GM19467 (cell line): ENCODE measurements at regions not wholly inside any gene's neighbourhood (a gene's known extent, or its start where the extent isn't known, plus 50 kb on each side); places are given as distances from the start of the nearest gene placed in this dataset.

Experiments
- ATAC-seq: cut with Tn5 transposase; IDR thresholded peaks from one replicate; pipeline ENCODE4 v1.9.1; 2021; ENCODE audit warnings: mild to moderate bottlenecking, moderate library complexity; ENCODE audit not compliant: unreplicated experiment

DNA sequence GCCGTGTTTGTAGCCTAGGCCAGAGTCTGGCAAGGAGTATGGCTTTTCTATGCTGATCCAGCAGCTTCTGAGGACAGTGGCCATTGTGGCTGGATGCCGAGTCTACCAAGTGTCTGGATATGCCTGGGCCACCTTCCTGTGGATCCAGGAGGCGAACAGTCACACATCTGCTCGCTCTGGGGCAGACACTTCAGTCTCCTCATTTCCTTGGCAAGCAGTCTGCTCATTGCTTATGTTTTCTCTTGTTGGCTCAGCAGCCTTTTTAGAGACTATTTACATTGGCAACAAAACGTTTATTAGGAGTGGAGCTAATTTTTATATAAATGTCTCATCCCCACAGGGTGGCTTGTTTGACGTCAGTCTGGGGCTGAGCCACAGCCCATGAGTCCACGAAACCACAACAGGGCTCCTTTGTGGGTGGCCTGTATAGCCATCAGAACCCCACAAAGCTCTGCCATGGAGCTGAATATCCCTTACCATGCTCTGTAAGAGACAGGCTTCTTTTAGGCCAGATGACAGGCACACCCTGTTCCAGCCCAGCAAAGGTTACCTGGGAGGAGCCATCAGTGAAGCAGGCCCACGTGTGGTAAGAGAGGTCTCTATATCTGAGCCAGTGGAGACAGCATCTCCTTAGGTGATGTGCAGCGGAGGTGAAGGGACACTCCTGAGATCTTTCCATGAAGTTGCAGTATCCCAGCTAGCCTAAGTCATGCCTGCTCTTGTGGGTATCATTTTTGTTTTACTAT, 221.7 kb downstream of the DIRAS2 start:
- ATAC-seq = no peak

DNA sequence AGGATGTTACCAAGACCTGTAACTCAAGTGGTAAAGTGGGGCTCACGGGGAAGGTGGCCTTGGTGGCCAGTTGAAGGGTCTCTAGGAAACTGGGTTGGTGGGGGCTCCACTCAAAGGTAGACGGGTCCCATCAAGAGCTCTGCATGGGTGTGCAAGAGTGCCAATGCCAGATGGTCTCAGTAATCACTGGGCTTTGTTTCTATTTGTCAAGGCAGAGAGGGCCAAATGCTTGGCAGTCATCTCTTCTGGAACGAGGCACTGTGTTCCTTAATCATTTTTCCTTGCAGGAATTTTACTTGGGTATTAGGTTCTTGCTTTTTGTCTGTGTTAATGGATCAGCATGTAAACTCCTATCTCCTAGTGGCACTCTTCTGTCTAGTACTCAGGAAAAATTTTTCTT, 220.8 kb downstream of the DIRAS2 start:
- no peak for ATAC-seq

- ATAC-seq = no peak
These were observed 218.9 kb downstream of the DIRAS2 start for GRCh38 chr9:90423661-90424193.

DNA sequence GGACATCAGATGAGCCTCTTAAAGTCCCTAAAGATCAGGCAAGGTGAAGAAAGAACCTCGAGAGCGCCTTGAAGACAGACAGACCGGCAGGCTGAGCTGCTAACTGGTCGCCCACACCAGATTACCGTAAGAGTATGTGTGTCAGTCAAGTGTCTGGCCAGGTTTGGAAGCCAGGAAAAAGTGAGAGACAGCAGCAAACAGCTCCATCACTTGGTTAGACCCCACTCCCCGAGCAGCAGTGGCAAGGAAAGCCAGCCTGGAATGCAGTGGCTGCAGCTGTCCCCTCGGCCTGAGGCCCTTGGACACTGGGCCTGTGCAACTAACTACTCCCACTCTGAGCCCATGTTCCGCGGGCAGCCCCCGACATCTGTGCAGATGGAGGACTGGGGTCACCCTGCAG, 214.1 kb downstream of the DIRAS2 start:
- ATAC-seq = no peak

- no peak for ATAC-seq
These were observed 209.7 kb downstream of the DIRAS2 start for GRCh38 chr9:90432951-90433350.

GRCh38 chr9:90433398-90433941, 209.2 kb downstream of the DIRAS2 start:
- no peak for ATAC-seq

- ATAC-seq = no peak
These were observed 200.8 kb downstream of the DIRAS2 start for GRCh38 chr9:90441814-90442213.

- ATAC-seq = no peak
These were observed 199.9 kb downstream of the DIRAS2 start for GRCh38 chr9:90442723-90443122.

GRCh38 chr9:90444609-90445204, 197.9 kb downstream of the DIRAS2 start:
- no peak for ATAC-seq

DNA sequence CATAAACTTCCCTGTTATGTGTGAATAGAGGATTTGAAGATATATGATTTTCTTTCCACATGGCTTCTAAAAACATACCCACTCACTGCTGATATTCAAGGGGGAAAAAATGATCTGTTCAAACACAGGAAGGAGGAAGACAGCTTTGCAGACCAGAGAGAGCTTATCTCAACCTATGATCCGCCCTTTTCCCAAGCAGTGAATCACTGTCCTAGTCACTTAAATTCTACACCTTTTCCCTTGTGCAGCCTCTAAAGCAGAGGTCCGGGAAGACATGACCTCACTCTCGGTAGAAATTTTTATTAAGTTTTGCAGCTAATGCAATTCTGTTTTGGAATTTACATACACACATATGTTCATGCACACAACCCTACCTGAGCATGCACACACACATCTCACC, 197.2 kb downstream of the DIRAS2 start:
- ATAC-seq = no peak

GRCh38 chr9:90446200-90446948, 196.2 kb downstream of the DIRAS2 start:
- ATAC-seq = no peak

DNA sequence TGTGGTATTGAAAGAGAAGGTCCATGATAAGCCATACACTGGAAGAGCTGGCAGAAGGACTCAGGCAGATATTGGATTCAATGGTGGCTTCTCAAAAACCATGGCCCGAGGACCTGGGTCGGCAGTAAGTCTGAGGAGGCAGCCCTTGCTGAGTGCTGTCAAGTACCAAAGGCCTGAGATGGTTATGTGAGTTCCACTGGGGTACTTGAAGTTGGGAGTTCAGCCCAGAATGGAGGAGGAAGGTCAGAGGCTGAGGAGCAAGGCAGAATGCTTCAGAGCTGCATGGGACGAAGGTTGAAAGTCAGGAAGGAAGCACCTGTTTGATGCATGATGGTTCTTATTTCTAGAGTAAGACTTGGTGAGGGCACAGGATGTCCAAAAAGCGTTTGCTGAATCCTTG, 194.9 kb downstream of the DIRAS2 start:
- ATAC-seq = no peak

- no peak for ATAC-seq
These were observed 193.3 kb downstream of the DIRAS2 start for GRCh38 chr9:90449213-90449925.

DNA sequence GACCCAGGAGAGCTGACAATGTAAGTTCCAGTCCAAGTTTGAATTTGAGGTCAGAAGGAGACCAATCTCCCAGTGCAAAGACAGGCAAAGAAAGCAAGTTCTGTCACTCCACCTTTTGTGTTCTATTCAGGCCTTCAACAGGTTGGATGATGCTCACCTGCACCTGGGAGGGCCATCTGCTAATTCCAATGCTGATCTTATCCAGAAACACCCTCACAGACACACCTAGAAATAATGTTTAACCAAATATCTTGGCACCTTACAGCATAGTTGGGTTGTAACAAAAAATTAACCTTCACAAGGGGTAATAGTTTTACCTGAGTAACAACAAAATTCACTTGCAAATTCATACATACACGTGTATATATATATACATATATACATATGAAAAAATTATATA, 190.8 kb downstream of the DIRAS2 start:
- ATAC-seq = no peak

GRCh38 chr9:90455316-90455715, 187.3 kb downstream of the DIRAS2 start:
- no peak for ATAC-seq

DNA sequence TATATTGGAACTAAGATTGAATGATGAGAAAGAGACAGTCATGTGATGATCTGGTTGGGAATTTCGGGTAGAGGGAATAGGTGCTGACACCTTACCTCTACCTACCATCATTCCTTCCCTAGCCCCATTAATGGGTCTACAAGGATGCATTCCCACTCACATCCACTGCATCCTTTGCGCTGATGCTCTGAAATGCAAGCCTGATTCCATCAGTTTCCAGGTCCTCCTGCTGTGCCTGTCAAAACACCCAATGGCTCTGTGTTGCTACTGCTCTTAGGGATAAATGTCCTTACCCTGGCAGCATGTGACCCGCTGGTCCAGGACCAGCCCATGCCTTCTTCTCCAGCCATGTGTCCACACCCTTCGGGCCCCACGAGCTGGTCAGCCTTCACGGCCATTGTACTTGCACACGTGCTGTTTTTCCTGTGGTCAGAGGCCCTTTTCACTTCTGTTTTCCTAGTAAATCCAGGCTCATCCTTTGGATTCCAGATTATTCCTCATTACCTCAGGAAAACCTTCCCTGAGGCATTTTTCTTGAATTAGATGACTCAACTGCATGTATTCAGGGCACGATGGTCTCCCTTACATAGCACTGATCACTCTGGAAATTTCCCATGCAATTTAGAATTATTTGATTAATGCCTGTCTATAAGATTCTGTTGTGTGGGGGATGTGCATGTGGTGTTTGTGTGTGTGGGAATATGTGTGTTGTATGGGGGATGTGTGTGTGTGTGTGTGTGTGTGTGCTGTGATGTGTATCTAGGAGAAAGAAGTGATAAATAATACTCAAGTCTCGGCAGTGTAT, 185.0 kb downstream of the DIRAS2 start:
- no peak for ATAC-seq

- no peak for ATAC-seq
These were observed 184.1 kb downstream of the DIRAS2 start for GRCh38 chr9:90458485-90458884.

DNA sequence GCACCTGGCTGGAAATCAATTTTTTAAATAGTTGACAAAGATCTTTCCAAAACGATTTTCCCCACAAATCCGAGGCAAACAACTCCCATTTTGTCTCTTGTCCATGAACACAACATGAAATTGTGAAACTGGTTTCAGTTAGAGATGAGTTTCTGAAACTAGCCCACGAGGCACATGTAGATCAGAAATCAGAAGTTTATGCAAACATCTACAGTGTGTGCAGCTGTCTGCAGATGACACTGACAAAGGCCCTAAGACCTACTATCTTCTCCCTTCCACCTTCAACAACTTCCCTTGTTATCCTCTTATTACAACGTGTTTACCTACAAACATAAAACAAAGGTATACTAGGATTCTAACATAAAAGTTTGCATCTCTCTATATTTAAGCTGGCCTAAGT, 183.3 kb downstream of the DIRAS2 start:
- ATAC-seq = peak; percentile 81

- ATAC-seq = no peak
These were observed 182.4 kb downstream of the DIRAS2 start for GRCh38 chr9:90460220-90460619.

- ATAC-seq = no peak
These were observed 177.6 kb downstream of the DIRAS2 start for GRCh38 chr9:90464978-90465377.
